Heart left ventricle (tissue), 13 donors: ENCODE measurements at regions not wholly inside any gene's neighbourhood (a gene's known extent, or its start where the extent isn't known, plus 50 kb on each side); places are given as distances from the start of the nearest gene placed in this dataset.

Experiments used
- CTCF ChIP-seq, 12 donors: fragments of 200-600 bp; sonication (generic) in 4 of 12; IDR thresholded peaks; one replicate each; pipeline versions ENCODE4 v1.5.0 to v1.8.0; 2018 to 2022; ENCODE audit warnings: antibody characterized with exemption in 12 of 12, mild to moderate bottlenecking in 5 of 12
- POLR2A ChIP-seq, 2 donors: fragments of 450-650 bp; IDR thresholded peaks; one replicate each; pipeline ENCODE4 v1.6.1; 2017; ENCODE audit warnings: antibody characterized with exemption in 2 of 2, mild to moderate bottlenecking in 2 of 2, moderate library complexity in 2 of 2
- donor health status: ischemic (EF 13 %, LVEDD 7.1; RV severe dilation, severe dysfunction).
- donor health status: DM: no; HTN: yes; CAD: no.
- donor health status: DM: no; HTN: no; CAD: no.
- donor health status: ischemic (EF 25% LVEDD 6.9; RV normal size, moderate dysfunction).
- donor health status: ischemic (EF 25% LVEDD 5.7; RV mildly dilated, moderate dysfunction).
- donor health status: ischemic (EF 35%, LVEDD 5.7; RV mildly dilated, moderate dysfunction).
- donor health status: nonischemic (EF 11% LVEDD 7.7; RV severe dilation, severe dysfunction).
- donor health status: DM: yes; HTN: yes; CAD: no.
- donor health status: PGD.
- donor health status: ischemic (EF 29% LVEDD 5.4; RV normal size, mild dysfunction).
- donor health status: nonischemic (EF 23%, LVEDD 6.1; RV moderate dilation, normal function).

DNA sequence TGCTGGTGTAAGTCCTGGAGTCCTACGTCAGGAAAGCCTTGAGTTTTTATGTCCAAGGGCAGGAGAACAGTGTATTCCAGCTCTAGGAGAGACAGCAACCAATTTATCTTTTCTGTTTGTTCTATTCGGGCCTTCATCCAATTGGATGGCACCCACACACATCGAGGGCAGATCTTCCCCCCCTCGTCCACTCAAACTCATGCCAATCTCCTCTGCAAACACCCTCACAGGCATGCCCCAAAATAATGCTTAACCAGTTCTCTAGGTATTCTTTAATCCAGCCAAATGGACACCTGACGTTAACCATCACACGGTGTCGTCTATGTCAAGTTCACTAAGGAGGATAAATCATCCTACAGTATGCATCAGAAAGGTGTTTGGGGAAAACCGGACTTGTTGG lies 102.5 kb upstream of the TRPM1 start:
- TF ChIP-seq CTCF (IDR thresholded peaks at IDR 0.05), result no peak
- no peak for TF ChIP-seq POLR2A (IDR thresholded peaks at IDR 0.05)
